Posterior vena cava (tissue), 2 donors: ENCODE measurements at regions not wholly inside any gene's neighbourhood (a gene's known extent, or its start where the extent isn't known, plus 50 kb on each side); places are given as distances from the start of the nearest gene placed in this dataset.
"Not testable (repeated sequence)": the region's sequence is repeated elsewhere in the genome, so short reads cannot be mapped to it uniquely, and the experiment has no call there.

Experiments
- DNase-seq: peaks from one replicate; pipeline ENCODE4 v3.0.0-alpha.2; 2020; ENCODE audit warnings: low spot score
- intact Hi-C, 2 donors: fragments of 100-400 bp; cut with DNase I; formaldehyde crosslinking; loops; one replicate each; pipeline versions ENCODE4 v1.14.1 to v1.14.2; 2022 to 2023
- donor health status: DM: yes; HTN: yes; CAD: no.
- donor health status: DM: yes; HTN: yes; CAD: no.

GRCh38 chr11:135019343-135019871 lies 607.4 kb upstream of the B3GAT1 start:
- no peak for DNase-seq
- intact Hi-C loops = no loop called here

- intact Hi-C loops = no loop called here
- no peak for DNase-seq
These were observed 605.3 kb upstream of the B3GAT1 start for GRCh38 chr11:135017296-135017695.

DNA sequence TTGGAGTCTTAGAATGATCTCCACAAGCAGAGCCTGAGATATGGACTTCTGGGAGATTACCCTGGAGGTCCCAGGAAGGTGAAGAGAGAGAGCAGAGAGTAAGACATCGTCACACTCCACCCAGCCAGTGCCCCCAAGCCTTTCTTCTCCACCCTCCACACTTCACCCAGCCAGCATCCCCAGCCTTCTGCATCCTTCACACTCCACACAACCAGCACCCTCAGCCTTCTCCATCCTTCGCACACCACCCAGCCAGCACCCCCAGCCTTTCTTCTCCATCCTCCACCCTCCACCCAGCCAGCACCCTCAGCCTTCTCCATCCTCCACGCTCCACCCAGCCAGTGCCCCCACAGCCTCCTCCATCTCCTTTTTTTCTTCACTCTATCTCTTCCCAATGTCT lies 603.9 kb upstream of the B3GAT1 start:
- DNase-seq = no peak
- intact Hi-C loops = no loop called here

DNA sequence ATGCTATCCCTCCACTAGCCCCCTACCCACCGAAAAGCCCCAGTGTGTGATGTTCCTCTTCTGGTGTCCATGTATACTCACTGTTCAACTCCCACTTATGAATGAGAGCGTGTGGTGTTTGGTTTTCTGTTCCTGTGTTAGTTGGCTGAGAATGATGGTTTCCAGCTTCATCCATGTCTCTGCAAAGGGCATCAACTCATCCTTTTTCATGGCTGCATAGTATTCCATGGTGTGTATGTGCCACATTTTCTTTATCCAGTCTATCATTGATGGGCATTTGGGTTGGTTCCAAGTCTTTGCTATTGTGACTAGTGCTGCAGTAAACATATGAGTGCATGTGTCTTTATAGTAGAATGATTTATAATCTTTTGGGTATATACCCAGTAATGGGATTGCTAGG lies 599.3 kb upstream of the B3GAT1 start:
- intact Hi-C loops, DNase-seq: not testable (repeated sequence)

DNA sequence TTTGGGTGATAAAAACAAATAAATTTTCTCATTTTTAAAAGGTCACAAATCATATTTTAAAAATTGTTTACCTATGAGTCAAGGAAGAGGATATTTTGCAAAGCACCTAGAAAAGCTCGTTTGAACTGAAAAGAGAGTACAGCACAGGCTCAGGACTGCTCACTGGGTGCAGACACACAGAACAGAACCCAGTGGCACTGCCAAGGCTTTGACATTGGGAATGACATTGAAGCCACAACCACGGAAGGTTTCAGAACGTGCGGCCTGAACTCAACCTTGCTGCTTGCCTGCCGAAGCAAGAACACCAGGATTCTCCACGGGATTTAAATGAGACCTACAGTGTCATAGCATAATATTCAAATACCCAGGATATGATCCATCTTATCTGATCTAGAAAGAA lies 597.1 kb upstream of the B3GAT1 start:
- intact Hi-C loops = no loop called here
- no peak for DNase-seq

- intact Hi-C loops = no loop called here
- DNase-seq = no peak
These were observed 596.4 kb upstream of the B3GAT1 start for GRCh38 chr11:135008412-135008811.

DNA sequence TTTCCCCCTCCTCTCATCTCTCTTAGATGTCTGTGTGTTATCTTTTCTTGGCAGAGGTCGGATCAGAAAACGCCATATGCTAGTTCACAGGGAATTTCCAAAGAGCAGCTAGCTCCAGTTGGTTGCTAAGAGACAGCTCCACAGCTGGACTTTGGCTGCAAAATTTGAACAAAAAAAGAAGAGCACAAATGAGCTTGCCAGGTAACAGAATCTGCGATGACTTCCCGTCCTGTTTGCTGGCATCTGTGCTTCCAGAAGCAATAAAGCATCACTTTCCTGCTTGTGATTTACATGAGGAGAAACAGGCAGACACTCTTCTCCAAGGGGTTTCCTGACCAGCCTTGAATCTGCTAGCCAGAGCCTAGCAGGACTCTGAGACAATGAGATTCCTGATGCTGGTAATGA lies 596.0 kb upstream of the B3GAT1 start:
- no peak for DNase-seq
- intact Hi-C loops = no loop called here

- intact Hi-C loops = no loop called here
- DNase-seq = no peak
These were observed 594.8 kb upstream of the B3GAT1 start for GRCh38 chr11:135006800-135007199.

DNA sequence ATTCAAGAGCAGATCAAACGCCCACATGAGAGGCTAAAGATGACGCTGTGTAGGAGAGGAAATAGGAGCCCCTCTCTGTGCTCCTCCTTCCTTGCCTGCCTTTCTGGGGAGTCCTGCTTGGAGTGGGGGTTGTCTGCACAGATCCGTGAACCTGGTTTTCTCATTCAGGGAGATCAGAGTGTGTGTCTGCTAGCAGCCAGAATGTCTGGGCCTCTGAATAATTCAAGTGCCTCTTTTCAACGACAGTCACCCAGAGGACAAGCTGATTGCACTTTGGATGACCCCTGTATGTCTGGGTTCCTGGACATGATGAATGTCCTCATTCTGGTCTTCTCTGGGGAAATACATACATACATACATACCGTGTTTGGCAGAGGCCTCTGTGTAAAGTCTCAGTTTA lies 592.5 kb upstream of the B3GAT1 start:
- DNase-seq = no peak
- intact Hi-C loops = no loop called here

GRCh38 chr11:135002236-135002635 lies 590.2 kb upstream of the B3GAT1 start:
- no peak for DNase-seq

GRCh38 chr11:135001581-135001980 lies 589.5 kb upstream of the B3GAT1 start:
- intact Hi-C loops = no loop called here
- DNase-seq = no peak

More at GRCh38 chr11:135002236-135002635, 590.2 kb upstream of the B3GAT1 start:
- intact Hi-C loops = no loop called here

DNA sequence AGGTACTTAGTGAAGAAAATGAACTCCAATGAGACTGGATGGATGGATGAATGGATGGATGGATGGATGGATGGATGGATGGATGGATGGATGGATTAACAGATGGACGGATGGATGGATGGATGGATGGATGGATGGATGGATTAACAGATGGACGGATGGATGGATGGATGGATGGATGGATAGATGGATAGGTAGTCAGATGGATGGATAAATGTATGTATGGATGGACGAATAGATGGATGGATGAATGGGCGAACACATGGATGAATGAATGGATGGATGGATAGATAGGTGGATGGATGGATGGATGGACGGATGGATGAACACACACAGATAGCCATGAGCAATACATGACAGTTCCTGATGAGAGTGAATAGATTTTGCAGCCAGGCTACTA lies 589.0 kb upstream of the B3GAT1 start:
- intact Hi-C loops = not testable (repeated sequence)

DNA sequence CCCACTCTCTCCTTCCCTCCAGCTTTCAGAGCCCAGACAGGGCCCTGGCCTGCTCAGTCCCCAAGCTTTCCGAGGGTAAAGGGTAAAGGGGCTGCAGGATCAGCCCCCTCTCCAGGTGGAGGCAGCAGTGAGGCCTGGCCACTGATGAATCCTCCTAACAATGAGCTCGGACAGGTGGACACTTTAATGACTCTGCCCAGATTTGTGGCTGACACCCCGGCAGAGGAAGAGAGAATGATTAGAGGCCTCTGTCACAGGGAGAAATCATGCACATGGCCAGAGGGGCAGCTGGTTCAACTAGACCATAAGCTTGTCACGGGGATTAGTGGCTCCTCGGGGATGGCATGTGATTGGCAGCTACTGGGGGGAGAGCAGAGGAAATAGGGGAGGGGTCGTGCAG lies 587.5 kb upstream of the B3GAT1 start:
- intact Hi-C loops = no loop called here
- no peak for DNase-seq

More for the DNA sequence above, 589.0 kb upstream of the B3GAT1 start:
- DNase-seq = not testable (repeated sequence)

DNA sequence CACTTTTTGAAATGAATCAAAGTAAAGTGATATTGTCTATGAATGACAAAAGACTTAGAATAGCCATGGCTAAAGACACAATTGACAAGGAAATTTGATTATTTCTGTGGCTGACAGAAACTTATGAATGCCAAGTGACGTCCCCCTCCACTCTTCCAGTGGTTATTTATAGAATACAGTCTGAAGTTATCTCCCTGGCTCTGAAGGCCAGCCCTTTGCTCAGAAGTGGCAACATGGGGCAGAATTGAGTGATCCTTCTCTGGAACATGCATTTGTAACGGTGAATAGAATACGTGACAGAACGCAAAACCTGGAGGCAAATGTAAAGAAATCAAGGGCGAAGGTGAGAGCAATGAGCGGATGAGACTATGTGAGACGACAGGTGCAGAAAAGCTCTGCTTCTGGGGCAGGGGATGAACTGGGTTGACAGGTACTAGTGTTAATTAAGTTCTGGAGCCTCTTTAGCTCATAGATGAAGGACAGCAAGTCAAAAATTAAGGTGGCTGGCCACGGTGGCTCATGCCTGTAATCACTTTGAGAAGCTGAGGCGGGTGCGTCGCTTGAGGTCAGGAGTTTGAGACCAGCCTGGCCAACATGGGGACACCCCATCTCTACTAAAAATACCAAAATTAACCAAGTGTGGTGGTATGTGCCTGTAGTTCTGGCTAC lies 585.7 kb upstream of the B3GAT1 start:
- no peak for DNase-seq
- intact Hi-C loops = no loop called here

DNA sequence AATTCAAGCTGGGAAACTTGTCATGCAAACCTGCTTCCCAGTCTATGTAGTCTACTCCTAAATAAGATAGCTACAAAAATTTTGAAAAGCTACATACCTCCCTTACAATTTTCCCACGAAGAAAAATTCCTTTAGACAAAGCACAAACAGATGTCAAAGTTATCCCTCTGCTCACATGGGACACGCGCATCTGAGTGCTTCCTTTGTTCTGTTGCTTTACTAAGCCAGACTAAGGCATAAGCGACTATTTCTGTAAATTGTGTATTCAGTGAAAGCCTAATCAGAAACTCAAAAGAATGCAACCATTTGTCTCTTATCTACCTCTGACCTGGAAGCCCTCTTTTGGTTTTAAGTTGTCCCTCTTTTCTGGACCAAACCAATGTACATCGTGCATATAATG lies 583.7 kb upstream of the B3GAT1 start:
- no peak for DNase-seq
- intact Hi-C loops = no loop called here

DNA sequence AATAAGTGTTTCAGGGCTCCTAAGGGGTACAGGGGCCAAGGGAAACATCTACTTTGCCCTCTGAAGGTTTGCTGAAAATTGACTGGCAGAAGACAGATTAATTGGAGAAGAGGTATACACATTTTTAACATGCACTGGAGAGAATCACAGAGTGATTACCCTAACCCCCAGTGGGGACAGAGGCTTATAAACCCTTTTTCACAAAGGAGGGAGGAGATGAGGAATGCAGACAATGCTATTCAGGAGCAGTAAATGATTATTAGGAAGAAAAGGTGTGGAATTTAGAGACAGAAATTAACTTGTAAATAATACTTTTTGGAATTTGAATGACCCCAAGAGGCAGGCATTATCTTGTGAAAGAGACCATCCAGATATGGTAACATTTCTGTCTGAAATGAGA lies 582.4 kb upstream of the B3GAT1 start:
- no peak for DNase-seq
- intact Hi-C loops = no loop called here

GRCh38 chr11:134993691-134994243 lies 581.7 kb upstream of the B3GAT1 start:
- no peak for DNase-seq
- intact Hi-C loops = no loop called here

GRCh38 chr11:134992981-134993380 lies 580.9 kb upstream of the B3GAT1 start:
- intact Hi-C loops = no loop called here
- no peak for DNase-seq

- DNase-seq = no peak
- intact Hi-C loops = no loop called here
These were observed 576.5 kb upstream of the B3GAT1 start for GRCh38 chr11:134988495-134988894.

DNA sequence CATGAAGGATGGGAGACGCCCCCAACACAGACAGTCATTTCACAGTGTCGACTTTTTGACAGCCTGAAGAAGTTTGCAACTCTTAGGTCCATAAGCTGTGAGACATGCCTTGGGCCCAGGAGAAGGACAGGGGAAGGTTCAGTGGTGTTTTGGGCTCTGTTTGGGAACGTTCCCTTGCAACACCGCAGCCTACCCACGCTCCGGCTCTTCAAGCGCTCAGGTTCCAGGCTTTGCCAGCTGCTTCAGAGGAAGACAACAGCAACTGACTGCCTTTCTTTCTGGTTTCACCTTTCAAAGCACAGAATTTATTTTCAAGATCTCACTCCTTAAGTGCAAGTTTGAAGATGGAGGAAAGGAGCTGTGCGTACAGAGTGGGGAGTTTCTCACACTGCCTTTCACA lies 575.8 kb upstream of the B3GAT1 start:
- intact Hi-C loops = no loop called here
- no peak for DNase-seq

DNA sequence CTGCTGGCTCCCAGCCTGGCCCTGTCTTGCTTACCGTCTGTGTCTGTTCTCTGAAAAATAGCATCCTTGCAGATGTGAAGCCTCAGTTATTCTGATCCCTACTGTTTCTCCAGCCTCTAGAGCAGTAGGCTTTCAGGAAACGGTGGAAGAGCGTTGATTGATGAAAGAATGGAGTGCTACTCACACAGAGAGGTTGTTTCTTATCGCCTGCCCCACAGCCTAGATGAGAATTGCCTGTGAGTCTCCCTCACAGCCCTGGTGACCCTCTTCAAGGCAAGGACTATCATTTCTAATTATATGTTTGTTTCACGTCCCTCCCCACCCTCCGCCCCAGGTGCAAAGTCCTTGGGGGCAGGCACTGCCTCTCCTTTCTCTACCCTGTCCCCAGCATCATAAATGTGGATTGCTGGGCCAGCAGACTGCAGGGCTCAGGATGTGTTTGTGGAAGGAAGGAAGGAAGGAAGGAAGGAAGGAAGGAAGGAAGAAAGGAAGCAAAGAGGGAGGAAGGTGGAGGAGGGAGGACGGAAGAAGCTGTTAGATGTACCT lies 575.3 kb upstream of the B3GAT1 start:
- no peak for DNase-seq
- intact Hi-C loops = no loop called here
